ENCODE measurements at regions not wholly inside any gene's neighbourhood (a gene's known extent, or its start where the extent isn't known, plus 50 kb on each side); places are given as distances from the start of the nearest gene placed in this dataset.

DNA sequence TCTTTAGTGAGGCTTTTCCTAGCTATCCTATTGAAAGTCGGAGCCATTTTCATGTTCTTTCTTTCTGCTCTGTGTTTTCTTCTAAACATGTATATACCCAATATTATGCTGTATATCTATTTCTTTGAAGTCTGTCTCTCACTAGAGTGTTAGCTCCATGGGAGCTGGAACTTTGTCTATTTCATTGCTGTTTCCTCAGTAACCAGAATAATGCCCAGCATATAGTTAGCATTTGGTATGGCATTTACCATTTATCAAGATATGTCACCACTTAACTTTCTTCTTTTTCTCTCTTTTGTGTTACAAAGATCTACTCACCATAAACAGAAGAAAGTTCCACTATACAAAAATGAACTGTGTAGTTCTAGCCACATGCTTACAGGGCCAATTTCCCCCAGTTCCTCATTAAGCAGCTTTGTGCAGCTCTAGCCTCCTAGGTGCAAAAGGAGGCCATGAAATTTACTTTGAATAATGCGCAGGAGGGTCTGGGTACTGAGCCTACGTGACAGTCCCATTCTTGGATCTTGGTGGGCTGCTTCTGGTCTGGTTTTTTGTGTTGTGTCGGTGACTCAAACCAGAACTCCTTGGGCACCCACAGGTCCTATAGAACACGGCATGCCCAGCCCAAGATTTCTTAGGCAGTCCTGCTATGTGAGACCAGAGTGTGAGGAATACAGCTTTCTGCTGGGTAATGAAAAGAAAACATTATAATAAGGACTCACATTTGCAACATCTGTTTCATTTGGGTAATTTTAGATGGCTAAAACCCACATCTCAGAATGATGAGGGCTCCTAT lies 302.3 kb upstream of the IGFBP7 start:
- Histone ChIP-seq H3K27ac (ENCODE audit: low read depth in 2 of 2, low read length in 1 of 2) (no peak overlapping the region), H3K4me3 (ENCODE audit: low read depth in 2 of 2, low read length in 1 of 2) (no peak overlapping the region), H4K20me1 (ENCODE audit: insufficient read depth) (no peaks in the 10 kb centered on the region), H3K79me2 (ENCODE audit: insufficient read depth) (no peaks in the 10 kb centered on the region), H3K9me3 (no peaks in the 10 kb centered on the region), H3F3A (replicated peaks; ENCODE audit: insufficient read depth) (no peaks in the 10 kb centered on the region), H3K4me2 (no peak overlapping the region), H3K4me1 (ENCODE audit: control insufficient read depth in 1 of 2, insufficient read depth in 2 of 2, low read depth in 1 of 2, low read length in 1 of 2) (no peaks in the 10 kb centered on the region), H3K9me2 (no peaks in the 10 kb centered on the region), H2AFZ (ENCODE audit: low read depth) (no peak overlapping the region), H3K27me3 (ENCODE audit: insufficient read depth) (no peaks in the 10 kb centered on the region), H3K36me3 (replicated peaks in 1 of 2; ENCODE audit: control insufficient read depth in 1 of 2, insufficient read depth in 2 of 2, low read length in 1 of 2) (no peaks in the 10 kb centered on the region), H3K9ac (no peak overlapping the region)
- no peak for DNase-seq
- TF ChIP-seq CHD2 (IDR thresholded peaks at IDR 0.05; ENCODE audit: low read length, partially characterized antibody) (no peak), NRF1 (IDR thresholded peaks at IDR 0.05; ENCODE audit: low read depth, low read length) (no peak)
- 57% methylated on average over 5 of the region's 5 CpGs for WGBS (ENCODE audit: low lambda C conversion rate)
- CTCF ChIA-PET, result interaction anchor here (1.0 to 3.0 kb wide), 3 partner anchors 14 to 249 kb away, joined by 3 to 21 read pairs (median 3); no protein-coding TSS in a partner anchor
- POLR2A ChIA-PET, result no interaction called here

DNA sequence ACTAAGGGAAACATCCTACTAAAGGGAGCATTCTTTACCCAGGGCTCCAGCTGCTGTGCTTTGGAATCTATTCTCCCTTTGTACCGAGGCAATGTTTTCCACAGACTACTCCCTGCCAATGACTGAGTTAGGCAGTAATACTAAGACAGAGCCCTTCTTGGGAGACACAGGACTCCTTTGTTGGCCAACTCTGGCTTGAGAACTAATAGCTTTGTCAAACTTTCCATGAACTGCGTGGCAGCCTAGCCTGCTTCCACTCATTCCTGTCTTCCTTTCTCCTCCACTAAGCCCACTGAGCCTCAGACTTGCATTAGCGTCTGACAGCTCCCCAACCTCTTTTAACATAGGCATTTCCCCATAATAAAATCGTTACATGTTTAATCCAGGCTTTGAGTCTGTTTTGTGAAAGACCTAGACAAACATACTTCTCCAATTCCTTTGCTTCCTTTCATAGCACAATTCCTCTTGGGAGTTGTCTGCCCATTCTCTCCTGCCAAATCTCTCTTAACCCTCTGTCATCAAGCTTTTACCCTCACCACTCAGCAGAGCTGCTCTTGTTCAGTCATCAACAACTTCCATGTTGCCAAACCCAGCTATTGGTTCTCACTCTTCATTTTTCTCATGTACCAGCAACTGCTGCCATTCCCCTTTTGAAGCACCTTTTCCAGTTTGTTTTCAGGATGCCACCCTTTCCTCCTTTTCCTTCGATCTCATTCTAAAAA lies 300.3 kb upstream of the IGFBP7 start:
- POLR2A ChIA-PET, result no interaction called here
- Histone ChIP-seq H3K27me3 (ENCODE audit: insufficient read depth) (no peaks in the 10 kb centered on the region), H3K4me2 (no peak overlapping the region), H3K27ac (ENCODE audit: low read depth in 2 of 2, low read length in 1 of 2) (no peak overlapping the region), H3K79me2 (ENCODE audit: insufficient read depth) (no peaks in the 10 kb centered on the region), H2AFZ (ENCODE audit: low read depth) (no peak overlapping the region), H3K9me2 (no peaks in the 10 kb centered on the region), H4K20me1 (ENCODE audit: insufficient read depth) (no peaks in the 10 kb centered on the region), H3K36me3 (replicated peaks in 1 of 2; ENCODE audit: control insufficient read depth in 1 of 2, insufficient read depth in 2 of 2, low read length in 1 of 2) (no peaks in the 10 kb centered on the region), H3F3A (replicated peaks; ENCODE audit: insufficient read depth) (no peaks in the 10 kb centered on the region), H3K9ac (no peak overlapping the region), H3K4me3 (ENCODE audit: low read depth in 2 of 2, low read length in 1 of 2) (no peak overlapping the region), H3K4me1 (ENCODE audit: control insufficient read depth in 1 of 2, insufficient read depth in 2 of 2, low read depth in 1 of 2, low read length in 1 of 2) (no peaks in the 10 kb centered on the region; a peak in 1 of 4 replicates), H3K9me3 (no peaks in the 10 kb centered on the region)
- TF ChIP-seq ZBTB33 (IDR thresholded peaks at IDR 0.05; ENCODE audit: borderline replicate concordance, low read depth) (no peak), MXI1 (IDR thresholded peaks at IDR 0.05; ENCODE audit: low read depth, low read length) (no peak), SIN3A (IDR thresholded peaks at IDR 0.05; ENCODE audit: borderline replicate concordance, low read depth, low read length) (no peak), TEAD4 (IDR thresholded peaks at IDR 0.05; ENCODE audit: borderline replicate concordance, insufficient read depth) (no peak), RAD21 (IDR thresholded peaks at IDR 0.05; ENCODE audit: low read length) (no peak), TAF1 (IDR thresholded peaks at IDR 0.05; ENCODE audit: borderline replicate concordance, low read depth, low read length) (no peak), USF1 (IDR thresholded peaks at IDR 0.05; ENCODE audit: borderline replicate concordance, low read depth) (no peak), GABPA (IDR thresholded peaks at IDR 0.05; ENCODE audit: low read depth) (no peak), GATA2 (CRISPR knock-in tag; IDR thresholded peaks at IDR 0.05) (no peak), ELF1 (IDR thresholded peaks at IDR 0.05) (no peak), FOSL2 (IDR thresholded peaks at IDR 0.05; ENCODE audit: borderline replicate concordance, low read depth) (no peak), JUND (IDR thresholded peaks at IDR 0.05) (no peak), FOXM1 (IDR thresholded peaks at IDR 0.05; ENCODE audit: low read depth) (no peak), NRF1 (IDR thresholded peaks at IDR 0.05; ENCODE audit: low read depth, low read length) (no peak)
- TF ChIP-seq, protein P1, sequence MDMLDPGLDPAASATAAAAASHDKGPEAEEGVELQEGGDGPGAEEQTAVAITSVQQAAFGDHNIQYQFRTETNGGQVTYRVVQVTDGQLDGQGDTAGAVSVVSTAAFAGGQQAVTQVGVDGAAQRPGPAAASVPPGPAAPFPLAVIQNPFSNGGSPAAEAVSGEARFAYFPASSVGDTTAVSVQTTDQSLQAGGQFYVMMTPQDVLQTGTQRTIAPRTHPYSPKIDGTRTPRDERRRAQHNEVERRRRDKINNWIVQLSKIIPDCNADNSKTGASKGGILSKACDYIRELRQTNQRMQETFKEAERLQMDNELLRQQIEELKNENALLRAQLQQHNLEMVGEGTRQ (IDR thresholded peaks at IDR 0.05; ENCODE audit: borderline replicate concordance, low read depth, low read length), result no peak
- CTCF ChIA-PET, result interaction anchor here (1.5 kb wide), 1 partner anchor 17 kb away, joined by 11 read pairs; no protein-coding TSS in a partner anchor
- no peak for DNase-seq
- WGBS (ENCODE audit: low lambda C conversion rate), result 17% methylated on average over 5 of the region's 5 CpGs

Measured in SK-N-SH (cell line).